Spleen (tissue), 11 donors: ENCODE measurements at regions not wholly inside any gene's neighbourhood (a gene's known extent, or its start where the extent isn't known, plus 50 kb on each side); places are given as distances from the start of the nearest gene placed in this dataset.

ENCODE experiments used
- DNase-seq: peaks from one replicate; pipeline ENCODE4 v3.0.0-alpha.2; 2020
- H3K27ac ChIP-seq, 8 donors: fragments of 200-600 bp; sonication (generic) in 7 of 8; 1 replicate in 4 of 8; 2 replicates in 4 of 8; pipeline versions ENCODE4 v1.5.0 to v1.8.0; 2016 to 2021; ENCODE audit warnings: inconsistent platforms in 4 of 8, mild to moderate bottlenecking in 4 of 8, moderate library complexity in 1 of 8
- H3K27me3 ChIP-seq, 7 donors: fragments of 200-600 bp; sonication (generic) in 6 of 7; replicated peaks in 1 of 7; 1 replicate in 4 of 7; 2 replicates in 3 of 7; pipeline versions ENCODE4 v1.5.0 to v1.8.0; 2016 to 2021; ENCODE audit warnings: inconsistent platforms in 3 of 7, mild to moderate bottlenecking in 1 of 7
- H3K36me3 ChIP-seq, 6 donors: fragments of 200-600 bp; sonication (generic) in 5 of 6; 1 replicate in 4 of 6; 2 replicates in 2 of 6; pipeline versions ENCODE4 v1.5.0 to v1.8.0; 2016 to 2021; ENCODE audit warnings: inconsistent platforms in 2 of 6
- H3K4me1 ChIP-seq, 6 donors: fragments of 200-600 bp; sonication (generic) in 5 of 6; 1 replicate in 3 of 6; 2 replicates in 3 of 6; pipeline versions ENCODE4 v1.5.0 to v1.8.0; 2016 to 2021; ENCODE audit warnings: inconsistent platforms in 3 of 6
- H3K4me3 ChIP-seq, 8 donors: fragments of 200-600 bp; sonication (generic) in 7 of 8; 1 replicate in 4 of 8; 2 replicates in 4 of 8; pipeline versions ENCODE4 v1.5.0 to v1.8.0; 2016 to 2021; ENCODE audit warnings: inconsistent platforms in 4 of 8, mild to moderate bottlenecking in 4 of 8, moderate library complexity in 2 of 8
- H3K9me3 ChIP-seq, 8 donors: fragments of 200-600 bp; sonication (generic) in 7 of 8; 1 replicate in 4 of 8; 2 replicates in 4 of 8; pipeline versions ENCODE4 v1.5.0 to v1.8.0; 2016 to 2021; ENCODE audit warnings: inconsistent platforms in 4 of 8
- POLR2A ChIP-seq, 3 donors: fragments of 450-650 bp; IDR thresholded peaks; one replicate each; pipeline ENCODE4 v1.5.1; 2017; ENCODE audit warnings: antibody characterized with exemption in 3 of 3, mild to moderate bottlenecking in 1 of 3
- POLR2AphosphoS5 ChIP-seq, 3 donors: sonication (generic); formaldehyde crosslinking; IDR thresholded peaks; one replicate each; pipeline ENCODE4 v1.5.1; 2017; ENCODE audit warnings: antibody characterized with exemption in 3 of 3
- WGBS, 5 donors: extraction: QIAGEN DNeasy Blood & Tissue Kit in 3 of 5; methylation state at CpG; one replicate each; pipeline versions ENCODE4 v1.1.5 to v1.1.7; 2013 to 2018; 5-methylcytosine and 5-hydroxymethylcytosine counted together
- intact Hi-C: fragments of 100-400 bp; cut with DNase I; formaldehyde crosslinking; loops from one replicate; pipeline ENCODE4 v1.15.0; 2023; ENCODE audit warnings: low total_unique reads
- TF ChIP-seq, protein P1 (sequence below), 11 experiments: fragments of 200-600 bp in 7 of 11; fragments of 450-650 bp in 4 of 11; sonication (generic) in 4 of 11; IDR thresholded peaks in 8 of 11; conservative IDR thresholded peaks in 3 of 11; 1 replicate in 7 of 11; 2 replicates in 4 of 11; pipeline versions ENCODE4 v1.4.0 to v1.8.0; 2016 to 2021; ENCODE audit warnings: antibody characterized with exemption in 11 of 11, inconsistent platforms in 4 of 11, mild to moderate bottlenecking in 1 of 11
- donor health status: healthy with polysubstance abuse.
- donor health status: DM: no; HTN: no; CAD: no; lungs with moderate emphysema.
- donor health status: DM: no; HTN: no; CAD: no.
- donor health status: Bipolar disorder and iron deficiency.
- donor health status: healthy.
- donor health status: DM: no; HTN: no; CAD: no.
- donor health status: DM: yes; HTN: yes; CAD: no.

DNA sequence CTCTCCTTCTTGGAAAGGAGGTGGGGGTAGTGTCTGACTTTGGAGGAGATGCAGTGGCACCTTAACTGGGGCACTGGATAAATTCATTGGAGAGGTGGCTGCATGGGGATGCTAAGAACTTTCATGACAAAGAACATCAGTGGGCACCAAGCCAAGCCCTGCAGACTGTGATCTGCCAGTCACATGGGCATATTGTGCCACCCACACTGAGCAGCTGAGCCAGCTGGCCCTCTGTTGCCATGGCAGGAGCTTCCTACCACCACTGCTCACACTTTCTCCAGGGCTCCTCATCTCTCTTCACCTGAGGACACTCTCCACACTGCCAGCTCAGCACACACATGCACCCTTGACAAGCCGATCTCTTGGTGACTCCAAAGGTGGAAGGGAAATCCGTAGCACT lies 715.6 kb downstream of the QKI start:
- DNase-seq: no peak
- TF ChIP-seq POLR2A (IDR thresholded peaks at IDR 0.05) (no peak), POLR2AphosphoS5 (IDR thresholded peaks at IDR 0.05) (no peak)
- TF ChIP-seq, protein P1, sequence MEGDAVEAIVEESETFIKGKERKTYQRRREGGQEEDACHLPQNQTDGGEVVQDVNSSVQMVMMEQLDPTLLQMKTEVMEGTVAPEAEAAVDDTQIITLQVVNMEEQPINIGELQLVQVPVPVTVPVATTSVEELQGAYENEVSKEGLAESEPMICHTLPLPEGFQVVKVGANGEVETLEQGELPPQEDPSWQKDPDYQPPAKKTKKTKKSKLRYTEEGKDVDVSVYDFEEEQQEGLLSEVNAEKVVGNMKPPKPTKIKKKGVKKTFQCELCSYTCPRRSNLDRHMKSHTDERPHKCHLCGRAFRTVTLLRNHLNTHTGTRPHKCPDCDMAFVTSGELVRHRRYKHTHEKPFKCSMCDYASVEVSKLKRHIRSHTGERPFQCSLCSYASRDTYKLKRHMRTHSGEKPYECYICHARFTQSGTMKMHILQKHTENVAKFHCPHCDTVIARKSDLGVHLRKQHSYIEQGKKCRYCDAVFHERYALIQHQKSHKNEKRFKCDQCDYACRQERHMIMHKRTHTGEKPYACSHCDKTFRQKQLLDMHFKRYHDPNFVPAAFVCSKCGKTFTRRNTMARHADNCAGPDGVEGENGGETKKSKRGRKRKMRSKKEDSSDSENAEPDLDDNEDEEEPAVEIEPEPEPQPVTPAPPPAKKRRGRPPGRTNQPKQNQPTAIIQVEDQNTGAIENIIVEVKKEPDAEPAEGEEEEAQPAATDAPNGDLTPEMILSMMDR (IDR thresholded peaks at IDR 0.05 in 8 of 11, conservative IDR thresholded peaks at IDR 0.05 in 3 of 11): no peak
- intact Hi-C loops: no loop called here
- H3K4me1 ChIP-seq: no peaks in the 10 kb centered on the region
- 67 to 81% (median 78%) methylated on average over 2 of the region's 2 CpGs for WGBS, 5 donors
- H3K36me3 ChIP-seq: no peaks in the 10 kb centered on the region
- no peak overlapping the region for H3K27ac ChIP-seq
- H3K27me3 ChIP-seq: no peaks in the 10 kb centered on the region
- H3K4me3 ChIP-seq: no peak overlapping the region
- no peaks in the 10 kb centered on the region for H3K9me3 ChIP-seq

DNA sequence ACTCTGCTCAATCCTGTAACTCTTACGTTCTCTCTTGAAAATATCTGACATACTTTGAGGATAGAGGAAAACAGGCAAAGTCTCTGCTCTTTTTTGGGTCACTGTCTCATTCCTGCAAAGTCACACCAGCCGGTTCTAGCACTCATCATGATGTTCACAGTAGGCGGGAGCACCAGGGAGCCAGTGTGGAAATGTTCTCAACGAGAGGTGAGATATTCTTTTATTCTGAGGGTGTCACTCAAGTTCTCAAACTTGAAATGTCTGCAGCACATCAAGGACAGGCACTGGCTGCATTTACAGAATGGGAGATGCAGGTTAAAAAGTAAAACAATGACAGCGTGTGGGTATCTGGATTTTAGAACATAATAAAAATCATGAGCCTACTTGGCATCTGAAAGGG lies 714.7 kb downstream of the QKI start:
- Histone ChIP-seq H3K27me3 (no peaks in the 10 kb centered on the region), H3K4me3 (no peak overlapping the region), H3K27ac (no peak overlapping the region), H3K36me3 (no peaks in the 10 kb centered on the region), H3K4me1 (no peaks in the 10 kb centered on the region), H3K9me3 (no peaks in the 10 kb centered on the region)
- intact Hi-C loops: no loop called here
- TF ChIP-seq POLR2A (IDR thresholded peaks at IDR 0.05) (no peak), POLR2AphosphoS5 (IDR thresholded peaks at IDR 0.05) (no peak)
- TF ChIP-seq, protein P1 (IDR thresholded peaks at IDR 0.05 in 8 of 11, conservative IDR thresholded peaks at IDR 0.05 in 3 of 11): no peak
- 82 to 92% (median 85%) methylated on average over 5 of the region's 5 CpGs for WGBS, 5 donors
- DNase-seq: no peak

DNA sequence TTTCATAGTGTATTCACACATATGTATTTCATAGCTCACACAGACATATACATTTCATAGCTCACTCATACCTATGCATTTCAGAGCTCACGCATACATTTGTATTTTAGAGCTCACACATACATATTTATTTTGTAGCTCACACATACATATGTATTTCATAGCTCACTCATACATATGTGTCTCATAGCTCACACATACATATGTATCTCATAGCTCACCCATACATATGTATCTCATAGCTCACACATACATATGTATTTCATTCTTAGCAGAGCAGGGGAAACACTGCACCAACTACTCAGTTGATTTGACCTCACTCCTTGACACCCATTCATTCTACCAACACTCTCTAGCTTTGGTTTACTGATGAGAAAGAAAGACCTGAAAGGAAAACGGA lies 713.6 kb downstream of the QKI start:
- DNase-seq: no peak
- Histone ChIP-seq H3K27me3 (no peaks in the 10 kb centered on the region), H3K4me3 (no peak overlapping the region), H3K4me1 (no peaks in the 10 kb centered on the region), H3K27ac (no peak overlapping the region), H3K36me3 (no peaks in the 10 kb centered on the region), H3K9me3 (no peaks in the 10 kb centered on the region)
- intact Hi-C loops: no loop called here
- 83 to 89% (median 89%) methylated on average over 2 of the region's 2 CpGs for WGBS, 5 donors
- TF ChIP-seq POLR2AphosphoS5 (IDR thresholded peaks at IDR 0.05): no peak
- TF ChIP-seq POLR2A (IDR thresholded peaks at IDR 0.05): no peak
- TF ChIP-seq, protein P1 (IDR thresholded peaks at IDR 0.05 in 8 of 11, conservative IDR thresholded peaks at IDR 0.05 in 3 of 11): no peak

DNA sequence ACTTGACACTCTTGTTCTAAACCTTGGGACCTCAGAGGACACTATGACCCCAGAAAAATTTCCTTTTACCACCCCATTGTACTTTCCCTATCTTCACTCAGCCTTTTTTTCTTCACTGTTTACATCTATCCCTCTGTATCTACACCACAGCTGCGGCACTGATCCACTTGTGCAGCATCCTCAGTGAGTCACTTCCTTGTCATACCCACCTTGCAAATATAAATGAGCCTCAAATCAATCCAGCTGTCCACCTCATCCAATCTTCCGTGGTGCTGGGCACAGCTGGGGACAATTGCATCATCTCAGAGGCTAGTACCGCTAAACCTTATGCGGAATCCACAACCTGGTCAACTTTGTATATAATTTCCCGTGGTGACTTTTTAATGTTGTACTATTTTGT lies 710.5 kb downstream of the QKI start:
- no peak overlapping the region for H3K27ac ChIP-seq
- no peaks in the 10 kb centered on the region for H3K36me3 ChIP-seq
- H3K4me1 ChIP-seq: no peaks in the 10 kb centered on the region
- TF ChIP-seq POLR2AphosphoS5 (IDR thresholded peaks at IDR 0.05) (no peak), POLR2A (IDR thresholded peaks at IDR 0.05) (no peak)
- TF ChIP-seq, protein P1 (IDR thresholded peaks at IDR 0.05 in 8 of 11, conservative IDR thresholded peaks at IDR 0.05 in 3 of 11): no peak
- no peaks in the 10 kb centered on the region for H3K27me3 ChIP-seq
- 67 to 75% (median 74%) methylated on average over 5 of the region's 5 CpGs for WGBS, 5 donors
- intact Hi-C loops: no loop called here
- H3K4me3 ChIP-seq: no peak overlapping the region
- DNase-seq: no peak
- H3K9me3 ChIP-seq: no peaks in the 10 kb centered on the region
